HCT116 (cell line): ENCODE measurements at regions not wholly inside any gene's neighbourhood (a gene's known extent, or its start where the extent isn't known, plus 50 kb on each side); places are given as distances from the start of the nearest gene placed in this dataset.

ENCODE experiments used
- ATAC-seq: fragments of 200-7000 bp; cut with Tn5 transposase; 2 replicates; pipeline ENCODE4 v1.9.1; 2020; ENCODE audit warnings: mild to moderate bottlenecking, moderate library complexity
- BruUV-seq: library from RNA; stranded (reverse); fragments of 400-500 nt; replicated peaks from 2 replicates; lab custom pipeline; 2021; lab: Mats Ljungman, UMichigan
- CTCF ChIA-PET: fragments of 300-600 bp; sonication (Branson Sonifier 250); formaldehyde crosslinking; loops from one replicate; lab custom pipeline; 2021; ENCODE audit warnings: antibody characterized with exemption; lab: Charles Lee
- POLR2A ChIA-PET: fragments of 300-600, 350-600 bp; sonication (Branson Sonifier 250); formaldehyde crosslinking; loops from one replicate; lab custom pipeline; 2021; ENCODE audit warnings: antibody characterized with exemption; lab: Charles Lee
- RAD21 ChIA-PET, 2 experiments: fragments of 300-600 bp; sonication (Branson Sonifier 250); formaldehyde crosslinking; loops; one replicate each; lab custom pipeline; 2023; ENCODE audit warnings: low total read pairs in 2 of 2; ENCODE audit not compliant: uncharacterized antibody in 2 of 2, unreplicated experiment in 2 of 2, low non-redundant PET in 1 of 2; lab: Charles Lee
- DNase-seq: peaks from one replicate; pipeline ENCODE4 v3.0.0-alpha.2; 2010; ENCODE audit warnings: low read depth, low spot score
- H2AFZ ChIP-seq: fragments of 200-600 bp; shearing (Covaris generic), sonication (generic); 2 replicates; pipeline ENCODE4 v1.6.1; 2017; ENCODE audit warnings: low read depth, mixed run types, mixed read lengths, antibody characterized with exemption, low read length; ENCODE audit not compliant: poor library complexity, severe bottlenecking
- H3K27ac ChIP-seq: 2 replicates; pipeline ENCODE4 v1.5.1; 2012; ENCODE audit warnings: low read depth, low read length
- H3K27me3 ChIP-seq: fragments of 200-600 bp; sonication (generic); 2 replicates; pipeline ENCODE4 v1.6.1; 2016; ENCODE audit warnings: mixed run types, low read length, mixed read lengths; ENCODE audit not compliant: insufficient read depth
- H3K36me3 ChIP-seq, 2 experiments: fragments of 200-500 bp in 1 of 2; fragments of 200-600 bp in 1 of 2; sonication (Bioruptor generic) in 1 of 2; sonication (generic) in 1 of 2; 2 replicates each; pipeline versions ENCODE4 v1.5.1 to v1.6.1; 2014 to 2016; ENCODE audit warnings: low read length in 2 of 2, inconsistent platforms in 1 of 2, mixed read lengths in 1 of 2, mixed run types in 1 of 2; ENCODE audit not compliant: insufficient read depth in 2 of 2, control insufficient read depth in 1 of 2
- H3K4me1 ChIP-seq, 2 experiments: fragments of 200-600 bp in 1 of 2; sonication (generic) in 1 of 2; 2 replicates each; pipeline versions ENCODE4 v1.5.1 to v1.6.1; 2012 to 2017; ENCODE audit warnings: low read length in 2 of 2, inconsistent platforms in 1 of 2, mild to moderate bottlenecking in 1 of 2, mixed read lengths in 1 of 2, mixed run types in 1 of 2, moderate library complexity in 1 of 2; ENCODE audit not compliant: insufficient read depth in 2 of 2, control insufficient read depth in 1 of 2
- H3K4me2 ChIP-seq: fragments of 200-600 bp; sonication (generic); 2 replicates; pipeline ENCODE4 v1.6.1; 2017; ENCODE audit warnings: mixed run types, low read length, mixed read lengths
- H3K4me3 ChIP-seq, 2 experiments: fragments of 200-600 bp in 1 of 2; sonication (generic) in 1 of 2; replicated peaks in 1 of 2; 2 replicates each; pipeline ENCODE4 v1.5.1; 2011 to 2016; ENCODE audit warnings: low read length in 2 of 2, control low read depth in 1 of 2, low read depth in 1 of 2, mild to moderate bottlenecking in 1 of 2, mixed read lengths in 1 of 2, mixed run types in 1 of 2
- H3K79me2 ChIP-seq: fragments of 200-600 bp; sonication (generic); 2 replicates; pipeline ENCODE4 v1.6.1; 2017; ENCODE audit warnings: mild to moderate bottlenecking, mixed run types, low read length, moderate library complexity, mixed read lengths; ENCODE audit not compliant: insufficient read depth
- H3K9ac ChIP-seq: fragments of 200-600 bp; sonication (generic); 2 replicates; pipeline ENCODE4 v1.6.1; 2016; ENCODE audit warnings: low read length, mixed read lengths
- H3K9me2 ChIP-seq: fragments of 200-600 bp; sonication (generic), shearing (Covaris generic); 2 replicates; pipeline ENCODE4 v1.6.1; 2017; ENCODE audit warnings: mixed run types, mild to moderate bottlenecking, moderate library complexity; ENCODE audit not compliant: insufficient read depth
- H3K9me3 ChIP-seq, 2 experiments: fragments of 200-500 bp in 1 of 2; fragments of 200-600 bp in 1 of 2; sonication (Bioruptor generic) in 1 of 2; sonication (generic) in 1 of 2; 2 replicates each; pipeline ENCODE4 v1.6.1; 2014 to 2017; ENCODE audit warnings: low read length in 2 of 2, mixed read lengths in 2 of 2, inconsistent platforms in 1 of 2, low read depth in 1 of 2, mild to moderate bottlenecking in 1 of 2, mixed run types in 1 of 2, moderate library complexity in 1 of 2; ENCODE audit not compliant: control insufficient read depth in 1 of 2, insufficient read depth in 1 of 2
- H4K20me1 ChIP-seq: fragments of 200-600 bp; sonication (generic), shearing (Covaris generic); 2 replicates; pipeline ENCODE4 v1.6.1; 2017; ENCODE audit warnings: mixed run types, mild to moderate bottlenecking, moderate library complexity; ENCODE audit not compliant: insufficient read depth
- CBX3 ChIP-seq: IDR thresholded peaks from 2 replicates; pipeline ENCODE4 v1.6.1; 2012; ENCODE audit warnings: low read depth
- EZH2 ChIP-seq: fragments of 200-600 bp; sonication (generic); IDR thresholded peaks from 2 replicates; pipeline ENCODE4 v1.6.1; 2017; ENCODE audit warnings: antibody characterized with exemption, mixed run types
- EZH2phosphoT487 ChIP-seq: fragments of 200-600 bp; IDR thresholded peaks from 2 replicates; pipeline ENCODE4 v1.6.1; 2018; ENCODE audit warnings: antibody characterized with exemption, borderline replicate concordance
- JUND ChIP-seq: IDR thresholded peaks from 2 replicates; pipeline ENCODE4 v1.6.1; 2012
- POLR2A ChIP-seq: IDR thresholded peaks from 2 replicates; pipeline ENCODE4 v1.7.0; 2011; ENCODE audit warnings: borderline replicate concordance; ENCODE audit not compliant: insufficient read depth, insufficient read length; ENCODE audit errors: extremely low read depth
- POLR2AphosphoS5 ChIP-seq: IDR thresholded peaks from 2 replicates; pipeline ENCODE4 v1.6.1; 2011; ENCODE audit warnings: mild to moderate bottlenecking, low read depth, low read length, moderate library complexity
- SIN3A ChIP-seq: IDR thresholded peaks from 2 replicates; pipeline ENCODE4 v1.6.1; 2012; ENCODE audit warnings: low read depth
- SP1 ChIP-seq: IDR thresholded peaks from 2 replicates; pipeline ENCODE4 v1.6.1; 2012; ENCODE audit warnings: low read depth
- YY1 ChIP-seq: IDR thresholded peaks from 2 replicates; pipeline ENCODE4 v1.6.1; 2011; ENCODE audit warnings: low read length, low read depth, moderate library complexity, mild to moderate bottlenecking; ENCODE audit not compliant: insufficient replicate concordance; ENCODE audit errors: extremely low read depth
- intact Hi-C: fragments of 100-400 bp; cut with micrococcal nuclease; formaldehyde crosslinking; loops from 2 replicates; pipeline ENCODE4 v1.10.0; 2022
- TF ChIP-seq, protein P1 (sequence below): IDR thresholded peaks from 2 replicates; pipeline ENCODE4 v1.6.1; 2011; ENCODE audit warnings: mild to moderate bottlenecking, low read length, moderate library complexity; ENCODE audit not compliant: insufficient replicate concordance; ENCODE audit errors: extremely low read depth
- TF ChIP-seq, protein P2 (sequence below), 3 experiments: fragments of 200-600 bp in 1 of 3; sonication (generic) in 1 of 3; IDR thresholded peaks in 2 of 3; conservative IDR thresholded peaks in 1 of 3; 2 replicates each; pipeline ENCODE4 v1.5.1; 2012 to 2017; ENCODE audit warnings: low read depth in 2 of 3, low read length in 2 of 3, antibody characterized with exemption in 1 of 3, borderline replicate concordance in 1 of 3, control low read depth in 1 of 3, mild to moderate bottlenecking in 1 of 3, mixed read lengths in 1 of 3, mixed run types in 1 of 3, moderate library complexity in 1 of 3; ENCODE audit not compliant: insufficient read depth in 1 of 3
- TF ChIP-seq, protein P3 (sequence below): IDR thresholded peaks from 2 replicates; pipeline ENCODE4 v1.6.1; 2012

DNA sequence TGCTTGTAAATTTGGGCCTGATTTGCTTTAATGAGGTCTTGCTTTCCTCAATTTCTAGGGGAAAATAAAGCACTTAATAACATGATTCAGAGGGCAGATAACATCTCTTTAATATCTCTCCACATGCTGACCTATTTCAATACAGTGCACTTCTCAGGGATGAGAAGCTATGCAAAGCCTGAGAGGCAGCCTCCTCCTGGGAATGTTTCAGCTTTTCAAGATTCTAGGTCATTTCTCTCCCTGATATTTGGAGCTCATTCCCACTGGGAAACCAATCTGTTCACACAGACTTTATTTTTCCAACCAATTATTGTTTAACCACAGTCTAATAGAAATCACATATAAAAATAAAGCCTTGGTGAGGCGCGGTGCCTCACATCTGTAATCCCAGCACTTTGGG is 67.0 kb upstream of the LSAMP start:
- H4K20me1 ChIP-seq: no peaks in the 10 kb centered on the region
- POLR2A ChIA-PET: no interaction called here
- TF ChIP-seq, protein P1, sequence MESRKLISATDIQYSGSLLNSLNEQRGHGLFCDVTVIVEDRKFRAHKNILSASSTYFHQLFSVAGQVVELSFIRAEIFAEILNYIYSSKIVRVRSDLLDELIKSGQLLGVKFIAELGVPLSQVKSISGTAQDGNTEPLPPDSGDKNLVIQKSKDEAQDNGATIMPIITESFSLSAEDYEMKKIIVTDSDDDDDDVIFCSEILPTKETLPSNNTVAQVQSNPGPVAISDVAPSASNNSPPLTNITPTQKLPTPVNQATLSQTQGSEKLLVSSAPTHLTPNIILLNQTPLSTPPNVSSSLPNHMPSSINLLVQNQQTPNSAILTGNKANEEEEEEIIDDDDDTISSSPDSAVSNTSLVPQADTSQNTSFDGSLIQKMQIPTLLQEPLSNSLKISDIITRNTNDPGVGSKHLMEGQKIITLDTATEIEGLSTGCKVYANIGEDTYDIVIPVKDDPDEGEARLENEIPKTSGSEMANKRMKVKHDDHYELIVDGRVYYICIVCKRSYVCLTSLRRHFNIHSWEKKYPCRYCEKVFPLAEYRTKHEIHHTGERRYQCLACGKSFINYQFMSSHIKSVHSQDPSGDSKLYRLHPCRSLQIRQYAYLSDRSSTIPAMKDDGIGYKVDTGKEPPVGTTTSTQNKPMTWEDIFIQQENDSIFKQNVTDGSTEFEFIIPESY: no peak
- TF ChIP-seq CBX3 (no peak), JUND (no peak), YY1 (no peak), SIN3A (no peak), POLR2AphosphoS5 (no peak), EZH2phosphoT487 (no peak), SP1 (no peak), POLR2A (no peak), EZH2 (no peak)
- TF ChIP-seq, protein P2, sequence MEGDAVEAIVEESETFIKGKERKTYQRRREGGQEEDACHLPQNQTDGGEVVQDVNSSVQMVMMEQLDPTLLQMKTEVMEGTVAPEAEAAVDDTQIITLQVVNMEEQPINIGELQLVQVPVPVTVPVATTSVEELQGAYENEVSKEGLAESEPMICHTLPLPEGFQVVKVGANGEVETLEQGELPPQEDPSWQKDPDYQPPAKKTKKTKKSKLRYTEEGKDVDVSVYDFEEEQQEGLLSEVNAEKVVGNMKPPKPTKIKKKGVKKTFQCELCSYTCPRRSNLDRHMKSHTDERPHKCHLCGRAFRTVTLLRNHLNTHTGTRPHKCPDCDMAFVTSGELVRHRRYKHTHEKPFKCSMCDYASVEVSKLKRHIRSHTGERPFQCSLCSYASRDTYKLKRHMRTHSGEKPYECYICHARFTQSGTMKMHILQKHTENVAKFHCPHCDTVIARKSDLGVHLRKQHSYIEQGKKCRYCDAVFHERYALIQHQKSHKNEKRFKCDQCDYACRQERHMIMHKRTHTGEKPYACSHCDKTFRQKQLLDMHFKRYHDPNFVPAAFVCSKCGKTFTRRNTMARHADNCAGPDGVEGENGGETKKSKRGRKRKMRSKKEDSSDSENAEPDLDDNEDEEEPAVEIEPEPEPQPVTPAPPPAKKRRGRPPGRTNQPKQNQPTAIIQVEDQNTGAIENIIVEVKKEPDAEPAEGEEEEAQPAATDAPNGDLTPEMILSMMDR (IDR thresholded peaks at IDR 0.05 in 2 of 3, conservative IDR thresholded peaks at IDR 0.05 in 1 of 3; ENCODE audit: borderline replicate concordance in 1 of 3, insufficient read depth in 1 of 3, low read depth in 2 of 3, low read length in 2 of 3): no peak
- TF ChIP-seq, protein P3, sequence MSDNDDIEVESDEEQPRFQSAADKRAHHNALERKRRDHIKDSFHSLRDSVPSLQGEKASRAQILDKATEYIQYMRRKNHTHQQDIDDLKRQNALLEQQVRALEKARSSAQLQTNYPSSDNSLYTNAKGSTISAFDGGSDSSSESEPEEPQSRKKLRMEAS: no peak

More for the DNA sequence above, 67.0 kb upstream of the LSAMP start:
- no peak overlapping the region for H3K4me3 ChIP-seq
- no peak overlapping the region for H3K4me2 ChIP-seq
- no peak overlapping the region for H3K27ac ChIP-seq
- no peaks in the 10 kb centered on the region for H3K79me2 ChIP-seq
- intact Hi-C loops: no loop called here
- ChIA-PET RAD21 (no interaction called here), CTCF (no interaction called here)
- H3K9me3 ChIP-seq: no peaks in the 10 kb centered on the region
- no peak overlapping the region for H2AFZ ChIP-seq
- DNase-seq (no peak), ATAC-seq (no peak)
- H3K4me1 ChIP-seq: no peaks in the 10 kb centered on the region
- BruUV-seq: no TSS peak
- peaks cover 7% of the 10 kb centered on the region; the same call in 1 of the 2 replicates for H3K27me3 ChIP-seq
- no peak overlapping the region for H3K9ac ChIP-seq
- no peaks in the 10 kb centered on the region for H3K36me3 ChIP-seq
- no peaks in the 10 kb centered on the region for H3K9me2 ChIP-seq
